SK-N-SH treated with all-trans-retinoic acid at 6 μM for 48 hours (cell line): ENCODE measurements at regions not wholly inside any gene's neighbourhood (a gene's known extent, or its start where the extent isn't known, plus 50 kb on each side); places are given as distances from the start of the nearest gene placed in this dataset.

Experiments used
- OSR1 ChIP-seq: fragments of 250-450 bp; sonication (Bioruptor Pico); IDR thresholded peaks from 2 replicates; pipeline ENCODE4 v1.8.0; 2022; ENCODE audit warnings: moderate library complexity, mild to moderate bottlenecking, inconsistent platforms
- RARB ChIP-seq: fragments of 250-450 bp; sonication (Bioruptor Pico); IDR thresholded peaks from 2 replicates; pipeline ENCODE4 v1.8.0; 2021; ENCODE audit warnings: mild to moderate bottlenecking, moderate library complexity
- SNAI2 ChIP-seq: fragments of 250-450 bp; sonication (Bioruptor Pico); IDR thresholded peaks from 2 replicates; pipeline ENCODE4 v1.5.0; 2020; ENCODE audit warnings: mild to moderate bottlenecking, moderate library complexity
- TF ChIP-seq, protein P1 (sequence below): fragments of 250-450 bp; sonication (Bioruptor Pico); IDR thresholded peaks from 2 replicates; pipeline ENCODE4 v1.8.0; 2020; ENCODE audit warnings: mild to moderate bottlenecking, moderate library complexity, borderline replicate concordance
- TF ChIP-seq, protein P2 (sequence below): fragments of 250-450 bp; sonication (Bioruptor Pico); IDR thresholded peaks from 2 replicates; pipeline ENCODE4 v1.5.0; 2020; ENCODE audit warnings: mild to moderate bottlenecking, moderate library complexity
- TF ChIP-seq, protein P3 (sequence below): fragments of 250-450 bp; sonication (Bioruptor Pico); IDR thresholded peaks from 2 replicates; pipeline ENCODE4 v1.5.1; 2020; ENCODE audit warnings: low read depth, mild to moderate bottlenecking, moderate library complexity

DNA sequence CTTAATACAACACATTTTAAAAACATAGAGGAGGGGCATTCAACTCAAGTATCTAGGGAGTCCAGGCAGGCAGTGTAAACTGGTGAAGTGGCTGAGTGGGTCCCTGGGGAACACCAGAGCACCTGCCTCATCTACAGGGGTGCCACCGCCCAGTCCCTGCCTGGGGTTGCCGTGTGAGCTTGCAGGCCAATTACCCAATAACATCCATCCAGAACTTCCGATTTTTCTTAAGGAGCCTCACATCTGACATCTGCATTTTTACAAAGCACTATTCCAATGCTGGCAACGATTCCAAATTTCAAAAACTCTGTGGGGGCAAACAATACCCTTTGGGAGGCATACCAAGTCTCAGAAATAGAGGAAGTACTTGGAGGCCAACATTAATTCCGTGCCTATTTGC lies 288.4 kb upstream of the TSHZ2 start:
- TF ChIP-seq SNAI2 (CRISPR knock-in tag) (no peak), OSR1 (CRISPR knock-in tag) (no peak), RARB (CRISPR knock-in tag) (no peak)
- TF ChIP-seq, protein P1, sequence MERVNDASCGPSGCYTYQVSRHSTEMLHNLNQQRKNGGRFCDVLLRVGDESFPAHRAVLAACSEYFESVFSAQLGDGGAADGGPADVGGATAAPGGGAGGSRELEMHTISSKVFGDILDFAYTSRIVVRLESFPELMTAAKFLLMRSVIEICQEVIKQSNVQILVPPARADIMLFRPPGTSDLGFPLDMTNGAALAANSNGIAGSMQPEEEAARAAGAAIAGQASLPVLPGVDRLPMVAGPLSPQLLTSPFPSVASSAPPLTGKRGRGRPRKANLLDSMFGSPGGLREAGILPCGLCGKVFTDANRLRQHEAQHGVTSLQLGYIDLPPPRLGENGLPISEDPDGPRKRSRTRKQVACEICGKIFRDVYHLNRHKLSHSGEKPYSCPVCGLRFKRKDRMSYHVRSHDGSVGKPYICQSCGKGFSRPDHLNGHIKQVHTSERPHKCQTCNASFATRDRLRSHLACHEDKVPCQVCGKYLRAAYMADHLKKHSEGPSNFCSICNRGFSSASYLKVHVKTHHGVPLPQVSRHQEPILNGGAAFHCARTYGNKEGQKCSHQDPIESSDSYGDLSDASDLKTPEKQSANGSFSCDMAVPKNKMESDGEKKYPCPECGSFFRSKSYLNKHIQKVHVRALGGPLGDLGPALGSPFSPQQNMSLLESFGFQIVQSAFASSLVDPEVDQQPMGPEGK (CRISPR knock-in tag) = no peak
- TF ChIP-seq, protein P2, sequence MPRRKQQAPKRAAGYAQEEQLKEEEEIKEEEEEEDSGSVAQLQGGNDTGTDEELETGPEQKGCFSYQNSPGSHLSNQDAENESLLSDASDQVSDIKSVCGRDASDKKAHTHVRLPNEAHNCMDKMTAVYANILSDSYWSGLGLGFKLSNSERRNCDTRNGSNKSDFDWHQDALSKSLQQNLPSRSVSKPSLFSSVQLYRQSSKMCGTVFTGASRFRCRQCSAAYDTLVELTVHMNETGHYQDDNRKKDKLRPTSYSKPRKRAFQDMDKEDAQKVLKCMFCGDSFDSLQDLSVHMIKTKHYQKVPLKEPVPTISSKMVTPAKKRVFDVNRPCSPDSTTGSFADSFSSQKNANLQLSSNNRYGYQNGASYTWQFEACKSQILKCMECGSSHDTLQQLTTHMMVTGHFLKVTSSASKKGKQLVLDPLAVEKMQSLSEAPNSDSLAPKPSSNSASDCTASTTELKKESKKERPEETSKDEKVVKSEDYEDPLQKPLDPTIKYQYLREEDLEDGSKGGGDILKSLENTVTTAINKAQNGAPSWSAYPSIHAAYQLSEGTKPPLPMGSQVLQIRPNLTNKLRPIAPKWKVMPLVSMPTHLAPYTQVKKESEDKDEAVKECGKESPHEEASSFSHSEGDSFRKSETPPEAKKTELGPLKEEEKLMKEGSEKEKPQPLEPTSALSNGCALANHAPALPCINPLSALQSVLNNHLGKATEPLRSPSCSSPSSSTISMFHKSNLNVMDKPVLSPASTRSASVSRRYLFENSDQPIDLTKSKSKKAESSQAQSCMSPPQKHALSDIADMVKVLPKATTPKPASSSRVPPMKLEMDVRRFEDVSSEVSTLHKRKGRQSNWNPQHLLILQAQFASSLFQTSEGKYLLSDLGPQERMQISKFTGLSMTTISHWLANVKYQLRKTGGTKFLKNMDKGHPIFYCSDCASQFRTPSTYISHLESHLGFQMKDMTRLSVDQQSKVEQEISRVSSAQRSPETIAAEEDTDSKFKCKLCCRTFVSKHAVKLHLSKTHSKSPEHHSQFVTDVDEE (CRISPR knock-in tag) = no peak
- TF ChIP-seq, protein P3, sequence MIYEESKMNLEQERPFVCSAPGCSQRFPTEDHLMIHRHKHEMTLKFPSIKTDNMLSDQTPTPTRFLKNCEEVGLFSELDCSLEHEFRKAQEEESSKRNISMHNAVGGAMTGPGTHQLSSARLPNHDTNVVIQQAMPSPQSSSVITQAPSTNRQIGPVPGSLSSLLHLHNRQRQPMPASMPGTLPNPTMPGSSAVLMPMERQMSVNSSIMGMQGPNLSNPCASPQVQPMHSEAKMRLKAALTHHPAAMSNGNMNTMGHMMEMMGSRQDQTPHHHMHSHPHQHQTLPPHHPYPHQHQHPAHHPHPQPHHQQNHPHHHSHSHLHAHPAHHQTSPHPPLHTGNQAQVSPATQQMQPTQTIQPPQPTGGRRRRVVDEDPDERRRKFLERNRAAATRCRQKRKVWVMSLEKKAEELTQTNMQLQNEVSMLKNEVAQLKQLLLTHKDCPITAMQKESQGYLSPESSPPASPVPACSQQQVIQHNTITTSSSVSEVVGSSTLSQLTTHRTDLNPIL = no peak
